GM18505 (cell line): ENCODE measurements at regions not wholly inside any gene's neighbourhood (a gene's known extent, or its start where the extent isn't known, plus 50 kb on each side); places are given as distances from the start of the nearest gene placed in this dataset.

Experiments
- ATAC-seq: cut with Tn5 transposase; IDR thresholded peaks from one replicate; pipeline ENCODE4 v1.9.1; 2021; ENCODE audit not compliant: unreplicated experiment
- POLR2A ChIP-seq: IDR thresholded peaks from 4 replicates; pipeline ENCODE4 v1.6.1; 2011; ENCODE audit warnings: borderline replicate concordance; ENCODE audit not compliant: insufficient read depth, insufficient read length; ENCODE audit errors: extremely low read depth

DNA sequence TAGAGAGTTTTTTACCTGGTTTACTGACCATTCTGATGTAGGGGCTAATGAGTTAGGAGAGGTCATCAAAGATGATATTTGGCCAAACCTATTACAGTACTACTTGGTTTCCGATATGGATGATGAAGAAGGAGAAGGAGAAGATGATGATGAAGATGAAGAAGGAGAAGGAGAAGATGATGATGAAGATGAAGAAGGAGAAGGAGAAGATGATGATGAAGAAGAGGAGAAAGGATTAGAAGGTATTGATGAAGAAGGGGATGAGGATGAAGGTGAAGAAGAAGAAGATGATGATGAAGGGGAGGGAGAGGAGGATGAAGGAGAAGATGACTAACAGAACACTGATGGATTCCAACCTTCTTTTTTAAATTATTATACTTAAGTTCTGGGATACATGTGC lies 196.6 kb downstream of the TMX1 start:
- ATAC-seq = no peak
- TF ChIP-seq POLR2A = no peak

- TF ChIP-seq POLR2A = no peak
- ATAC-seq = no peak
These were observed 199.8 kb downstream of the TMX1 start for GRCh38 chr14:51439896-51440295.

DNA sequence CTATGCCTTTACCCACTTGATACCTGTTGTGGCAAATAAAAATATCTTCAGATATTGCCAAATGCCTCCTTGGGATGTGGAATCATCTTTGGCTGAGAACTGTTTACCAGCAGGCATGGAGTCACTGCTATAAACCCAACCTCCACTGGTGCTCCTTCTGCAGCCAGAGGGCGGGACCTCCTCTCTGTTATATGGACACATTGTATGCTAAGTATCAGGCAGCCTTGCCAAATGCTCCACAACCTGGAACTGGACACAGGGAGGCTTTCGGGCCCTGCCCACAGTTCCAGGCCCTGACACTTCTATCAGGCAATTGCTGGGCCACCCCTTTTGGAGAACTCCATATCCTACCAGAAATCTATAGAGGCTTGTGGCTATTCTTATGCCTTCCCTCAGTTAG lies 201.0 kb downstream of the TMX1 start:
- no peak for ATAC-seq

GRCh38 chr14:51442513-51443175 lies 202.6 kb downstream of the TMX1 start:
- no peak for ATAC-seq
- TF ChIP-seq POLR2A = no peak

More for the DNA sequence above, 201.0 kb downstream of the TMX1 start:
- TF ChIP-seq POLR2A = no peak

GRCh38 chr14:51443195-51444018 lies 203.4 kb downstream of the TMX1 start:
- TF ChIP-seq POLR2A = no peak
- no peak for ATAC-seq

GRCh38 chr14:51444353-51445000 lies 204.4 kb downstream of the TMX1 start:
- TF ChIP-seq POLR2A = no peak
- no peak for ATAC-seq

- ATAC-seq = no peak
- TF ChIP-seq POLR2A = no peak
These were observed 204.9 kb downstream of the TMX1 start for GRCh38 chr14:51445001-51445390.

GRCh38 chr14:51446771-51447170 lies 204.9 kb upstream of the FRMD6 start:
- ATAC-seq = no peak
- no peak for TF ChIP-seq POLR2A

GRCh38 chr14:51447411-51447810 lies 204.3 kb upstream of the FRMD6 start:
- ATAC-seq = no peak
- no peak for TF ChIP-seq POLR2A

- ATAC-seq = no peak
- TF ChIP-seq POLR2A = no peak
These were observed 202.7 kb upstream of the FRMD6 start for GRCh38 chr14:51448831-51449670.

DNA sequence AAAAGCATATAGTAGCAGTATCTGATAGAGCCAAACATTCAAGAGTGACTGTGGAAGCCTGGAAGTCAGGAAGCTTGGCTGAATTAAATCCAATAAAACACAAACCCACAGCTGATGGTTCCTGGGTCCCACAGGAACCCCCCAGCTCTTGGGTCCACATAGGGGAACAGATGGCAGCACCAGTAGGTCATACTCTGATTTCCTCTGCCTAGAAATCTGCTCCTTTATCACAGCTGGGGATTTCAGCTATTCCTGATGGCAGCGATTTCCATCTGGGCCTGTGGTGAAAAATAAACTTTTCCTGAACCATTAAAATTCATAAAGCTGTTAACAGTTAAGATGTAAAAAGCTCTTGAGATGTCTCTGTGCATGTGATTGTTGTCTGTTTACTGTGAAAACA lies 202.0 kb upstream of the FRMD6 start:
- no peak for TF ChIP-seq POLR2A
- no peak for ATAC-seq

- ATAC-seq = no peak
- TF ChIP-seq POLR2A = no peak
These were observed 200.1 kb upstream of the FRMD6 start for GRCh38 chr14:51451561-51451960.

DNA sequence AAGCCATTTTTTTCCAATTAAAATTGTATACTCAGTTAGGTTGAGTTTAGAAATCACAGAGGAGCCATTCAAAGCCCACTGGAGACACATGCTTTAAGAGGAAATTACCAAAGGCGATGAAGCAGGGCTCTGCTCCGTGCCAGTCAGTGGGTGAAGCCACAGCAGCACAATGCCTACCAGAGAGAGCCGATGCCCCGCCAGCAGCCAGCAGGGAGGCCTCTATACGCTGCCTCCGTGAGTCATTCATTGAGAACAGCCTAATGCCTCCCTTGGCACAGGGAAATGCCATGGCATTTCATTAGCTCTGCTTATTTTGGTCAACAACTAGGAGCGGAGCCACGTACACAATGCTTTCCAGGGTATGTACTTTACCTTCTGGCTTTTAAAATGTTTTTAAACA lies 197.8 kb upstream of the FRMD6 start:
- no peak for ATAC-seq
- TF ChIP-seq POLR2A = no peak

DNA sequence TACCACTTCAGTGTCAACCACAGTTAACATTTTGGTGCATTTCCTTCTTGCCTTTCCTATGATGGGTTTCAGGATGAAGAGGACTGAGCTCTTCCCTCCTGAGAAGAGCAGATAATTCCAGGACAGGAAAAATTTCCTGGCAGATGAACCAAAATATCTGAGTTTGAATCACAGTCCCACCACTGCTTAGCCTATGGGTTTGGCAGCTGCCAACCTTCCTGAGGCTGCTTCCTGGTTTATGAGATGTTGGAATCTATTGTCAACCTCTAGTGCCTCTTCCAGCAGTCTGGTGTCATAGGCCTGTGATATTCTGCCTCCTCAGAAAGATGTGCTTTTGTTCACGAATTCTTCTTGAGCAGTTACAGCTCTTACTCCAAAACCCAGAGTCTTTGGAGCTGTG lies 197.4 kb upstream of the FRMD6 start:
- no peak for ATAC-seq
- TF ChIP-seq POLR2A = no peak
